Spleen (tissue), 11 donors: ENCODE measurements at regions not wholly inside any gene's neighbourhood (a gene's known extent, or its start where the extent isn't known, plus 50 kb on each side); places are given as distances from the start of the nearest gene placed in this dataset.
"Not testable (repeated sequence)": the region's sequence is repeated elsewhere in the genome, so short reads cannot be mapped to it uniquely, and the experiment has no call there.

Source experiments
- DNase-seq: peaks from one replicate; pipeline ENCODE4 v3.0.0-alpha.2; 2020
- H3K27ac ChIP-seq, 8 donors: fragments of 200-600 bp; sonication (generic) in 7 of 8; 1 replicate in 4 of 8; 2 replicates in 4 of 8; pipeline versions ENCODE4 v1.5.0 to v1.8.0; 2016 to 2021; ENCODE audit warnings: inconsistent platforms in 4 of 8, mild to moderate bottlenecking in 4 of 8, moderate library complexity in 1 of 8
- H3K27me3 ChIP-seq, 7 donors: fragments of 200-600 bp; sonication (generic) in 6 of 7; replicated peaks in 1 of 7; 1 replicate in 4 of 7; 2 replicates in 3 of 7; pipeline versions ENCODE4 v1.5.0 to v1.8.0; 2016 to 2021; ENCODE audit warnings: inconsistent platforms in 3 of 7, mild to moderate bottlenecking in 1 of 7
- H3K36me3 ChIP-seq, 6 donors: fragments of 200-600 bp; sonication (generic) in 5 of 6; 1 replicate in 4 of 6; 2 replicates in 2 of 6; pipeline versions ENCODE4 v1.5.0 to v1.8.0; 2016 to 2021; ENCODE audit warnings: inconsistent platforms in 2 of 6
- H3K4me1 ChIP-seq, 6 donors: fragments of 200-600 bp; sonication (generic) in 5 of 6; 1 replicate in 3 of 6; 2 replicates in 3 of 6; pipeline versions ENCODE4 v1.5.0 to v1.8.0; 2016 to 2021; ENCODE audit warnings: inconsistent platforms in 3 of 6
- H3K4me3 ChIP-seq, 8 donors: fragments of 200-600 bp; sonication (generic) in 7 of 8; 1 replicate in 4 of 8; 2 replicates in 4 of 8; pipeline versions ENCODE4 v1.5.0 to v1.8.0; 2016 to 2021; ENCODE audit warnings: inconsistent platforms in 4 of 8, mild to moderate bottlenecking in 4 of 8, moderate library complexity in 2 of 8
- H3K9me3 ChIP-seq, 8 donors: fragments of 200-600 bp; sonication (generic) in 7 of 8; 1 replicate in 4 of 8; 2 replicates in 4 of 8; pipeline versions ENCODE4 v1.5.0 to v1.8.0; 2016 to 2021; ENCODE audit warnings: inconsistent platforms in 4 of 8
- POLR2A ChIP-seq, 3 donors: fragments of 450-650 bp; IDR thresholded peaks; one replicate each; pipeline ENCODE4 v1.5.1; 2017; ENCODE audit warnings: antibody characterized with exemption in 3 of 3, mild to moderate bottlenecking in 1 of 3
- POLR2AphosphoS5 ChIP-seq, 3 donors: sonication (generic); formaldehyde crosslinking; IDR thresholded peaks; one replicate each; pipeline ENCODE4 v1.5.1; 2017; ENCODE audit warnings: antibody characterized with exemption in 3 of 3
- WGBS, 5 donors: extraction: QIAGEN DNeasy Blood & Tissue Kit in 3 of 5; methylation state at CpG; one replicate each; pipeline versions ENCODE4 v1.1.5 to v1.1.7; 2013 to 2018; 5-methylcytosine and 5-hydroxymethylcytosine counted together
- intact Hi-C: fragments of 100-400 bp; cut with DNase I; formaldehyde crosslinking; loops from one replicate; pipeline ENCODE4 v1.15.0; 2023; ENCODE audit warnings: low total_unique reads
- TF ChIP-seq, protein P1 (sequence below), 11 experiments: fragments of 200-600 bp in 7 of 11; fragments of 450-650 bp in 4 of 11; sonication (generic) in 4 of 11; IDR thresholded peaks in 8 of 11; conservative IDR thresholded peaks in 3 of 11; 1 replicate in 7 of 11; 2 replicates in 4 of 11; pipeline versions ENCODE4 v1.4.0 to v1.8.0; 2016 to 2021; ENCODE audit warnings: antibody characterized with exemption in 11 of 11, inconsistent platforms in 4 of 11, mild to moderate bottlenecking in 1 of 11
- donor health status: healthy with polysubstance abuse.
- donor health status: DM: no; HTN: no; CAD: no; lungs with moderate emphysema.
- donor health status: DM: no; HTN: no; CAD: no.
- donor health status: Bipolar disorder and iron deficiency.
- donor health status: healthy.
- donor health status: DM: no; HTN: no; CAD: no.
- donor health status: DM: yes; HTN: yes; CAD: no.

DNA sequence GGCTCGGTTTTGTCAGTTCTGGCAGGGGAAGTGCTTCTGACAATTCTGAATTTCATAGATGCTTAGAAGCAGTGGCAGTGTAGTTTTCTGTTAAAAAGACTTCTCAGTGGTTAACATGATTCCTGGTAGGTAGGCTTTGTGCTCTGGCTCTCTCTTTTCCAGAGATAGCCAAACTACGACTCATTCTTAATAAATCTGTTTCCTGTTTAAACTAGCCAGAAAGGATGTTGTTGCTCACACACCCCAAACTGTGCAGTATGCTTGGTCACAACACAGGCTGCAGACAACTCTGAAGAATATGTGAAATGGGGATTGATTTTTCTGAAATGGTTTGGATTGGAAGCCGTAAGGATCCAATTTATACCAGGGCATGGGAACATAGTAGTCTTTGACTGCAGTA lies 711.5 kb downstream of the PCDH17 start:
- H3K9me3 ChIP-seq = peaks cover 0 to 20% (median 9%) of the 10 kb centered on the region in 8 donors
- H3K27ac ChIP-seq = no peak overlapping the region
- TF ChIP-seq POLR2AphosphoS5 (IDR thresholded peaks at IDR 0.05) (no peak), POLR2A (IDR thresholded peaks at IDR 0.05) (no peak)
- TF ChIP-seq, protein P1, sequence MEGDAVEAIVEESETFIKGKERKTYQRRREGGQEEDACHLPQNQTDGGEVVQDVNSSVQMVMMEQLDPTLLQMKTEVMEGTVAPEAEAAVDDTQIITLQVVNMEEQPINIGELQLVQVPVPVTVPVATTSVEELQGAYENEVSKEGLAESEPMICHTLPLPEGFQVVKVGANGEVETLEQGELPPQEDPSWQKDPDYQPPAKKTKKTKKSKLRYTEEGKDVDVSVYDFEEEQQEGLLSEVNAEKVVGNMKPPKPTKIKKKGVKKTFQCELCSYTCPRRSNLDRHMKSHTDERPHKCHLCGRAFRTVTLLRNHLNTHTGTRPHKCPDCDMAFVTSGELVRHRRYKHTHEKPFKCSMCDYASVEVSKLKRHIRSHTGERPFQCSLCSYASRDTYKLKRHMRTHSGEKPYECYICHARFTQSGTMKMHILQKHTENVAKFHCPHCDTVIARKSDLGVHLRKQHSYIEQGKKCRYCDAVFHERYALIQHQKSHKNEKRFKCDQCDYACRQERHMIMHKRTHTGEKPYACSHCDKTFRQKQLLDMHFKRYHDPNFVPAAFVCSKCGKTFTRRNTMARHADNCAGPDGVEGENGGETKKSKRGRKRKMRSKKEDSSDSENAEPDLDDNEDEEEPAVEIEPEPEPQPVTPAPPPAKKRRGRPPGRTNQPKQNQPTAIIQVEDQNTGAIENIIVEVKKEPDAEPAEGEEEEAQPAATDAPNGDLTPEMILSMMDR (IDR thresholded peaks at IDR 0.05 in 8 of 11, conservative IDR thresholded peaks at IDR 0.05 in 3 of 11) = no peak
- H3K4me3 ChIP-seq = no peak overlapping the region
- H3K27me3 ChIP-seq = no peaks in the 10 kb centered on the region
- 35 to 47% (median 40%) methylated on average over 3 of the region's 3 CpGs for WGBS, 5 donors
- H3K36me3 ChIP-seq = no peaks in the 10 kb centered on the region
- no peaks in the 10 kb centered on the region for H3K4me1 ChIP-seq
- DNase-seq = no peak
- intact Hi-C loops = no loop called here

DNA sequence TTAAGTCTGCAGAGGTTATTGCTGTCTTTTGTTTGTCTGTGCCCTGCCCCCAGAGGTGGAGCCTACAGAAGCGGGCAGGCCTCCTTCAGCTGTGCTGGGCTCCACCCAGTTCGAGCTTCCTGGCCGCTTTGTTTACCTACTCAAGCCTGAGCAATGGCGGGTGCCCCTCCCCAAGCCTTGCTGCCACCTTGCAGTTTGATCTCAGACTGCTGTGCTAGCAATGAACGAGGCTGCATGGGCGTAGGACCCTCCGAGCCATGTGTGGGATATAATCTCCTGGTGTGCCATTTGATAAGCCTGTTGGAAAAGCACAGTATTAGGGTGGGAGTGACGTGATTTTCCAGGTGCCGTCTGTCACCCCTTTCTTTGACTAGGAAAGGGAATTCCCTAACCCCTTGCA lies 720.6 kb downstream of the PCDH17 start:
- H3K36me3 ChIP-seq, intact Hi-C loops, H3K4me1 ChIP-seq, H3K4me3 ChIP-seq, H3K27ac ChIP-seq, H3K27me3 ChIP-seq, DNase-seq: not testable (repeated sequence)
- peaks cover 0 to 40% (median 16%) of the 10 kb centered on the region in 8 donors for H3K9me3 ChIP-seq
- WGBS, 5 donors = 84 to 93% (median 90%) methylated on average over 5 to 9 of the region's 9 CpGs

DNA sequence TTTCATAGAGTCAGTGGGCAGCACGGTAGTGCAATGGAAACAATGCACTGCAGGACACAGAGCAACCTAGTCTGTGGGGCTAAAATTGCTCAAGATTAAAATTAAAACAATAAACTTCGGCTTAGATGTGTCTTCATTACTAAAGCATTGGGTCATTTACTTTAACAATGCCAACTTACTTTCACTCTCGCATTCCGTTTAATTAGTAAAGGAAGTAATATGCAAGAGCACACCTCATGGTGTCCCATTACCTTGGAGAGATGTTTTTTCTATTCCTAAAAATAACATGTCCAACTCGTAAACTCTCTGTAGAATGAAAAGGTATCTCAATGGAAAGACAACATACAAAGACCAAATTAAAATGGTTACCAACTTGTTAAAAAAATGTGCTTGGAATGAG lies 738.4 kb downstream of the PCDH17 start:
- WGBS, 5 donors = 82 to 91% (median 90%) methylated on average over 5 of the region's 5 CpGs
- no peak overlapping the region for H3K4me3 ChIP-seq
- H3K4me1 ChIP-seq = no peaks in the 10 kb centered on the region
- DNase-seq = no peak
- peaks cover 0 to 15% (median 2%) of the 10 kb centered on the region in 8 donors for H3K9me3 ChIP-seq
- no peaks in the 10 kb centered on the region for H3K36me3 ChIP-seq
- intact Hi-C loops = no loop called here
- no peaks in the 10 kb centered on the region for H3K27me3 ChIP-seq
- TF ChIP-seq, protein P1 (IDR thresholded peaks at IDR 0.05 in 8 of 11, conservative IDR thresholded peaks at IDR 0.05 in 3 of 11) = no peak
- TF ChIP-seq POLR2AphosphoS5 (IDR thresholded peaks at IDR 0.05) (no peak), POLR2A (IDR thresholded peaks at IDR 0.05) (no peak)
- H3K27ac ChIP-seq = no peak overlapping the region

DNA sequence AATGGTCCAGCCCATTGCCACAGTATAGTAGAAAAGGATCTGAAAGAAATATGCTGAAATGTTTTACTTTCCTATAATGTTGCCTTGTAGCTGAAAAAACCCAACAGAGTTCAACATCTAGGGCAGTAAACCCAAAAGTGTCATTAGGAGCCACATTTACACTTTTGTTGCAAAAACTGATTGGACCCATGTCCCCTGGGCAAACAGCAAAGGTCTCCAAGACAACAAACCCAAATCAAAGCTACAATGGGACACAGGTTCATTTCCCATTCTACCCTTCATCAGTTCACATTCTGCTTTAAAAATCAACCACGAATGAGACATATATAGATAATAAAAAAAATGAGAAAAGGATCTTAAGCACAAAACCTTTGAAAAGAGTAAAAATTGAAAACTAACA lies 744.8 kb downstream of the PCDH17 start:
- intact Hi-C loops = no loop called here
- no peak for DNase-seq
- no peak overlapping the region for H3K27ac ChIP-seq
- TF ChIP-seq POLR2A (IDR thresholded peaks at IDR 0.05) (no peak), POLR2AphosphoS5 (IDR thresholded peaks at IDR 0.05) (no peak)
- TF ChIP-seq, protein P1 (IDR thresholded peaks at IDR 0.05 in 8 of 11, conservative IDR thresholded peaks at IDR 0.05 in 3 of 11) = no peak
- H3K27me3 ChIP-seq = no peaks in the 10 kb centered on the region
- peaks cover 0 to 12% (median 4%) of the 10 kb centered on the region in 8 donors for H3K9me3 ChIP-seq
- no peaks in the 10 kb centered on the region for H3K36me3 ChIP-seq
- whole genome bisulfite sequencing, 5 donors = 72 to 94% (median 76%) methylated on average over 1 of the region's 1 CpG
- H3K4me3 ChIP-seq = no peak overlapping the region
- H3K4me1 ChIP-seq = no peaks in the 10 kb centered on the region

DNA sequence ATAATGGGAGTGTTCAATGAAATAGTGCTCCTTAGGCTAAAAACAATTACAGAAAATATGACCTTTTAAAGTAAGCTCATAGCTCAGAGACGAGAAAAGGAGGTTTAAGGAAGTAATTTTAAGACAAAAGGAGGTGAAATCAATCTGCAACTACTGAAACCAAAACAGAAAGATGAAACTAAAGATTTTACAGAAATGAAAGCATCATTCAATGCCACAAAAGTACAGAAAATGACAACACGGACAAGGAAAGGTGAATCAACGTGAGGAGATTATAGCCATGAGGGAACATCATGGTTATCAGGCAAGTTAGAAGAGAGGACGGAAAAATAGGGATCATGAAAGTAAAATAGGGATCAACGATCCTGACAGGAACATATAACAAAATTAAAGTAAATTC lies 745.2 kb downstream of the PCDH17 start:
- Histone ChIP-seq H3K36me3 (no peaks in the 10 kb centered on the region), H3K9me3 (peaks cover 0 to 12% (median 4%) of the 10 kb centered on the region in 8 donors), H3K4me3 (no peak overlapping the region), H3K4me1 (no peaks in the 10 kb centered on the region), H3K27me3 (no peaks in the 10 kb centered on the region), H3K27ac (no peak overlapping the region)
- 68 to 79% (median 76%) methylated on average over 5 of the region's 5 CpGs for WGBS, 5 donors
- intact Hi-C loops = no loop called here
- no peak for TF ChIP-seq POLR2AphosphoS5 (IDR thresholded peaks at IDR 0.05)
- TF ChIP-seq, protein P1 (IDR thresholded peaks at IDR 0.05 in 8 of 11, conservative IDR thresholded peaks at IDR 0.05 in 3 of 11) = no peak
- TF ChIP-seq POLR2A (IDR thresholded peaks at IDR 0.05) = no peak
- DNase-seq = no peak
